ENCODE measurements at regions not wholly inside any gene's neighbourhood (a gene's known extent, or its start where the extent isn't known, plus 50 kb on each side); places are given as distances from the start of the nearest gene placed in this dataset.
"Not testable (repeated sequence)": the region's sequence is repeated elsewhere in the genome, so short reads cannot be mapped to it uniquely, and the experiment has no call there.

DNA sequence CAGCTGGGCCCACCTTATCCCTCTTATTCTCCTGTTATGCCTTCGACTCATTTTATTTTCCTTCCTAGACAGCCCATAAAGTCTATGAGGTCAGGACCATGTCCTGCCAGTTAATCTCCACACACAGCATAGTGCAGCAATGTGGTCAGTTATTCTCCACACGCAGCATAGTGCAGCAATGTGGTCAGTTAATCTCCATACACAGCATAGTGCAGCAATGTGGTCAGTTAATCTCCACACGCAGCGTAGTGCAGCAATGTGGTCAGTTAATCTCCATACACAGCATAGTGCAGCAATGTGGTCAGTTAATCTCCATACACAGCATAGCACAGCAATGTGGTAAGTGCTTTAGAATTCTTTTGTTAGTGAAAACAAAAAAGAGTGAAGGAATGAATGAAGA lies 77.8 kb downstream of the TEX36 start:
- no peak for FAIRE-seq
- DNase-seq (ENCODE audit: low spot score in 2 of 2) = no peak

DNA sequence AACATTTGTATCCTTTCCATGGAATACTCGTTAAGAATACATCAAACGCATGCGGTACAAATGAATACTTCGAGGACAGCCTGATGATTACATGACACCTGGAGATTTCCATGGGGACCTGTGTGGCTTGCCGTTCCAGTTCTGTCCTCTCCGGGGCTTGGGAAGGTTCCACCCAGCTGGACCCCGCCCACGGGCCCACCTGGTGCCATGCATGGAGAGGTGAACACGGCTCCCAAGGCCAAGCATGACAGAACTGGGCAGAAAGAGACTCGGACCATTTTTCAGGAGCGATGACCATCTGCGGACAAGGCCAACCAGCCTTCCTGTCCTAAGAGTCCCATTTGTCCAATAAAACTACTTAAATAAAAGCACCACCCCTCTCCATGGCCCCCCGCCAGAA lies 80.1 kb downstream of the TEX36 start:
- DNase-seq (ENCODE audit: low spot score in 2 of 2) = no peak
- no peak for FAIRE-seq

DNA sequence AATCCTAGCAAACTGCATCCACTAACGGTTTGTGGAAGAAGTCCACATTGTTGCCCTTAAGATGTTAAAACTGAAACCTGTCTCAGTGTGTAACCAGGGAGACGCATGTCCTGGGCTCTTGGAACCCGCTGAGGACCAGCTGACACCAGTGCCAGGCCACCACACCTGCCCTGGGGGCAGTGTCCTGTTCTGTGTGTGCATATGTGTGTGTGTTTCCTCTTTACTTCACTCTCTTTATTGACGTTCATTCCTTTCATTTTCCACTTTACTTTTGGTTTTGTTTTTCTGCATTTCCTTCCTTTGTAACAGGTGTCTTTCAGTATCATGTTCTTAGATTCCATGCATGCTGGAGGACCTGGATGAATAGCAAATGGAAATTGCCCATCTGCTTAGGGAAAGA lies 83.8 kb downstream of the TEX36 start:
- FAIRE-seq (no peak), DNase-seq (ENCODE audit: low spot score in 2 of 2) (no peak)

DNA sequence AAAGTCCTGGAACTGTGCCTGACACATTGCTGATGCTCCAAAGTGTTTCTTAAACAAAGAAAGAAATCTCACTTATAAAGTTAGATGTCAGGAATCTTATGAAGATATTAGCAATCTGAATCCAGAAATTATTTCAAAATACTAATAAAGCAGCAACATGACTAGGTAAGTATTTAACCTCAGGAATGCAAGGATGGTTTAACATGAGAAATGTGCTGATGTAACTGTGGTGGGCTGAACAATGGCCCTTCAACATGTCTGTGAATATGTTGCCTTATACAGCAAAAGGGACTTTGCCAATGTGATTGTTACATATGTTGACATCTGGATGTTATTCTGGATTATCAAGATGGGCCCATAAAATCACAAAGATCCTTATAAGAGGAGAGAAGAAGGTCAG lies 87.1 kb downstream of the TEX36 start:
- DNase-seq (ENCODE audit: low spot score in 2 of 2) = no peak
- FAIRE-seq = no peak

DNA sequence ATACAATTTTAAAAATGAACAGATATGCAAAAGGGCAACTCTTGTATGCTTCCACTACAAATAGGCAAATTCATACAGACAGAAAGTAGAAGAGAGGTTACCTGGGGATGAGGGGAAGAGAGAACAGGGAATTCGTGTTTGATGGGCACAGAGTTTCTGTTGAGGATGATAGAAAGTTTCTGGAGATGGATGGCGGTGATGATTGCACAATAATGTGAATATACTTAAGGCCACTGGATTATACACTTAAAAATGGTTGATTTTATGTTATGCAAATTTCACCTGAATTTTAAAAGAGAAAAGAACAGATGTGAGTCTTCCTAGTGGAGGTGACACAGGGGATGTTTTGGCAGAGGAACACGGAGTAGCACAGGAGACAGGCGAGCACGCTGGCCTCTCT lies 89.3 kb downstream of the TEX36 start:
- DNase-seq (ENCODE audit: low spot score in 2 of 2) = no peak
- FAIRE-seq = no peak

DNA sequence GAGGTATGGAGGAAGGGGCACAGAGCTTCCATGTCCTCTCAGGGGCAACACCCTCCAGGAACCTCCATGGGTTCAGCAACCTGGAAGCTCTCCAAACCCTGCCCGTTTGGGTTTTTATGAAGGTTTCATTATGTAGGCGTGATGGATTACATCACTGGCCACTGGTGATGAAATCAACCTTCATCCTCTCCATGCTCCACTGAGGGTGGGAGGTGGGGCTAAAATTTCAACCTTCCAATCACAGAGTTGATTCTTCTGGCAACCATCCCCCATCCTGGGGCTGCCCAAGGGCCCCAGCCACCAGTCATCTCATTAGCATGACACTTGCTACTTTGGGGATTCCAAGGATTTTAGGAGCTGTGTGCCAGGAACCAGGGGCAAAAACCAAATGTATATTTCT lies 90.1 kb downstream of the TEX36 start:
- FAIRE-seq (no peak), DNase-seq (ENCODE audit: low spot score in 2 of 2) (no peak)

DNA sequence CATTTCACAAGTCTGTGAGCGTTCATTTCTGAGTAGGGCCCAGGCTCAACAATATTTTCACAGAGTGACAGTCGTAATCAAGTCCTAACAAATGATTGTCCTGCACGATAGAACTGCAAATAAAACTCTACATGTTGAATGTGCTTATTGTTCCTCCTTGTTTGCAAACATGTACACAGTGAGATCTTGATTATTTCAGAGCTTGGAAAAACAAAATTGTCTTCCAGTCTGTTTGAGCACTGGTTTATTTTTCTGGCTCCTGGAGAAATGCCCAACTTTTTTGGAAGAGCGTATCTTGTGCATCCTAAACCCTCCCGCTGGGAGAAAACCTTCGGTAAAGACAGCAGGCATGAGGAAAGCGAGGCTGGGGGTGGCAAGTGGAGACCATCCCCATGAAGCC lies 91.1 kb downstream of the TEX36 start:
- no peak for FAIRE-seq
- no peak for DNase-seq (ENCODE audit: low spot score in 2 of 2)

DNA sequence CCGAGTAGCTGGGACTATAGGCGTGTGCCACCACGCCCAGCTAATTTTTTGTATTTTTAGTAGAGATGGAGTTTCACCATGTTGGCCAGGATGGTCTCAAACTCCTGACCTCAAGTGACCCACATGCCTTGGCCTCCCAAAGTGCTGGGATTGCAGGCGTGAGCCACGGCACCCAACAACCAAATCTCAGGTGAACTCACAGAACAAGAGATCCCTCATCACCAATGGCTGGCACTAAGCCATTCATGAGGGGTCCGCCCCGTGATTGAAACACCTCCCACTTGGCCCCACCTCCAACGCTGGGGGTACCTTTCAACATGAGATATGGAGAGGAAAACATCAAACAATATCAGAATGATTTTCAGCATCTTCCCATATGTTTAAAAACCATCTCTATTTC lies 94.2 kb downstream of the TEX36 start:
- DNase-seq (ENCODE audit: low spot score in 2 of 2); FAIRE-seq: not testable (repeated sequence)

DNA sequence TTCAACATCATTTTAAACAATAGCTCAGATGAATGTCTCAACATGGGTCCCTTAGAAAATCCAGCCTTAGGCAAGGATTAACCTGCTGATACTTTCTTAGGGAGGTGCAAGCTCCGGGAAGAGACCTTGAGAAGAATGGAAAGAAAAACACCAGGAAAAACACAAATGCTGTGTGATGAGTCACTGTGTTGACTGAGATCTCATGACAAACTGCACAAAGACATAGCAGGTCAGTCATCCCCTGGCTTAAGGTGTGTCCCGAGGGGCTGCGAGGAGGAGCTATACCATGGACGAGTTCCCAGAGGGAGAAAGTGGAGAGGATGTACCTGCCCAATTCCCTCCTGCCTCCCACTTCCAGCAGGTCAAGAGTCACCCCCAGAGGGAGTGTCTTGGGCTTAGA lies 98.0 kb downstream of the TEX36 start:
- DNase-seq (ENCODE audit: low spot score in 2 of 2) = no peak
- FAIRE-seq = no peak

DNA sequence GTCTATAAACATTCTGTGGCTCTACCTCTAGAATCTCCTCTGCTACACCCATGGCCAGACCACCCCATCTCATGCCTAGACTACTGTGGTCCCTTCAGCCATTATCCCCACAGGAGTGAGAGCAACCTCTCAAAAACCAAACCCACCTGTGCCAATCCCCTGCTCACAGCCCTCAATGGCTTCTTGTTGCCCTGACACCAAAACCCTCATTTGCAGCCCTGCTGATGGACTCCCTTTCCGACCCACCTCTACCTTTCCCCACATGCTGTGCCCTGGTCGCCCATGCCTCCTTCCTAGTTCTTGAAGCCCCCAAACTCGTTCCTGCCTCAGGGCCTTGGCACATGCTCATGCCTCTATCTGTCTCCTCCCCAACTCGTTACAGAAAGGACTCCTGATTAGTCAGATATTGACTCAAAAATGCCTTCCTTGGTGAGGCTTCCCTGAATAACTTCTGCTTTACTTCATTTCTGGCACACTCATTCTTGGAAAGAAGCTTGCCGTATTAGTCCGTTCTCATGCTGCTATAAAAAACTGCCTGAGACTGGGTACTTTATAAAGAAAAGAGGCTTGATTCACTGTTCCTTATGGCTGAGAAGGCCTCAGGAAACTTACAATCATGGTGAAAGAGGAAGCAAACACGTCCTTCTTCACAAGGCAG lies 104.2 kb downstream of the TEX36 start:
- FAIRE-seq (no peak), DNase-seq (ENCODE audit: low spot score in 2 of 2) (no peak)

DNA sequence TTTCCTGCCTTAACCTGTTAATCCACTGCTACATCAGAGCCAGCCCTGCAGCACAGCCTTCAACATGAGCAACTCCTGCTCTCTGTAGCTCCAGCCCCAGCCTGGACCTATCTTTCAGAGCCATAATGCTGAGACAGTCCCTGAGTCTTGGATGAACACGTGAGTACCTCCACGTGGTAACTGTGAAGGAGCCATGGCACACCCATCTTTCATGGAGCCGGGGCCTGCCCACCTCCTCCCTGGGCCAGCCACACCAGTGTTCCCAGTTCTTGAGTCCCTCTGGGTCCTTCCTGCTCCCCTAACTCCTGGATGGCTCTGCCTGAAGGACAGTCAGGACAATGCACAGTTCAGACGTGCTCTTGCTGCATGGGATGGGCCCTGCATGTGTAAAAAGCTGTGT lies 107.1 kb downstream of the TEX36 start:
- FAIRE-seq = no peak
- no peak for DNase-seq (ENCODE audit: low spot score in 2 of 2)

DNA sequence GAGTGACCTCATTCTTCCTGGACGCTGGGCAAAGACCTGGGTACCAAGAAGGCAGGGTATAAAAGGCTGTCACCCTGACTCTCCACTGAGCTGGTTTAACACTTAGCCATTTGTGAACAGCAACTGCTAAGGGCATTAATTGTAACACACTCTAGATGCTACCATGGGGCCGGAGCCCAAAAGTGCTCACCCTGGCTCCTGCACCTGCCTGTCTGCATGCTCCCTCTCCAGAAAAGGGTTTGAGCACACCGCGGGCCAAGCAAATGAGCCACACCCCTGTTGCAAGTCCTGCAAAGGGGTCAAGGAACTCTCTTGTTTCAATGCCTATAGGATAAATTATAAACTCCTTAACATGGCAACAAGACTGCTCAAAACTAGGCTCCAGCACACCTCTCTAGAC lies 114.8 kb downstream of the TEX36 start:
- DNase-seq (ENCODE audit: low spot score in 2 of 2) (no peak), FAIRE-seq (no peak)

DNA sequence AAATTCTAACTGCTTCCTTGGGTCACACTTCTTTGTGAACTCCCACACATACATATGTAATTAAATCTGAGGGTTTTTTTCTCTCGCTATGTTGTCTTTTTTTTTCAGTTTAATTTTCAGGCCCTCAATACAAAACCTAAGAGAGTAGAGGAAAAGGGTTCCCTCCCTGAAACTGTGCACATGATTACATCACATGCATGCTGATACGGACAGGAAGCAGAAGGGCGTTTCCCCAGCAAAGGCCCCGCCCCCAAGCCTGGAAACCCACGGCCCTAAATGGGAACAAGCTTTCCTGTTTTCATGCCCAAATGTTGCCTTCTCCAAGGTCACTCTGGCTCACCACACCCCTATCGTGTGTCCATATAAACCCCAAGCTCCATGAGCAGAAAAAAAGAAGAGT lies 115.4 kb downstream of the TEX36 start:
- no peak for FAIRE-seq
- no peak for DNase-seq (ENCODE audit: low spot score in 2 of 2)

DNA sequence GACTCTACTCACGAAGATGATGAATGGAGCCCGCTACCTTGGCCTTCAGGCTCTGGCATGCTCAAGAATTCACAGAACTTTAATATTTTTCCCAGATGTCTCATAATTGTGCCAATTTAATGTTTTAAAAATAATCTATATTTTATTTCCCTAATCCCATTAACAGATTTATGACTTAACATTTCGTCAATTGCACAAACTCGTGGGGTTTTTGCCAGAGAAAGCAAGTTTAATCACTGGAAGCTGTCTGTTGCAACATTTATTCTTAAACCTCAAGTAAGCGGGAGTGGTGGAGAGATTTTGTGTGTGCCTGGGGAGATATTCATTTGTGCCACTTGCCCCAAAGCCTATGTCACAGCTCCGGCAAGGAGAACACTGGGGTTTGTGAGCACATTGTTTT lies 117.9 kb downstream of the TEX36 start:
- FAIRE-seq (no peak), DNase-seq (ENCODE audit: low spot score in 2 of 2) (no peak)

DNA sequence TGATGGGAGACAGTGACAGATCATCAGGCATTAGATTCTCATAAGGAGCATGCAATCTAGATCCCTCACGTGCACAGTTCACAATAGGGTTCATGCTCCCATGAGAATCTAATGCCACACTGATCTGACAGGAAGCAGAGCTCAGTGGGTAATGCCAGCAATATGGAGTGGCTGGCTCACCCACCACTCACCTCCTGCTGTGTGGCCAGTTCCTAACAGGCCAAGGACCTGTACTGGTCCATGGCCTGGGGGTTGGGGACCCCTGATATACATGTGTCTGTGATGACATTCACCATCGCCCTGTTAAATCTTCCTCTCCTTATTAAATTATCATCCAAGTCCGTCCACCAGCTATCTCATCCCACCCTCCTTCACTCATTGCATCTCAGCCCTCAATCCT lies 118.4 kb downstream of the TEX36 start:
- FAIRE-seq (no peak), DNase-seq (ENCODE audit: low spot score in 2 of 2) (no peak)

DNA sequence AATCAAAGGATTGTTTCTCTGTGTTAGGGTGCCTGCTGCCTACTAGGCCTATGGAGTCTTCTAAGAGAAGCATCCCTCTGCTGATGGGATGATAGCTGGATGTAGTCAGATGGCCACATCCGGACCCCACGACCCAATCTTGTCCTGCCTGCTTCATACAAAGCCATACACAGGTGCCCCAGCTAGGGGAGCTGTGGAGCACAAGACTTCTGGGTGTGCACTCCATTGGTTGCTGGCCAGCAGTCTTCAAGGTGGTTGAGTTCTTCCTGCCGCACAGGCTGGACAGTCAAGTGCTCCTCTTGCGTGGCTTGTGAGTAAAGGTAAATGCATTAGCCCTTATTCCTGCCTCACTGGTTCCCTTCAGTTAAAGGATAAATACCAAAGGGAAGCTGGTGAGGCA lies 120.2 kb downstream of the TEX36 start:
- FAIRE-seq (no peak), DNase-seq (ENCODE audit: low spot score in 2 of 2) (no peak)

DNA sequence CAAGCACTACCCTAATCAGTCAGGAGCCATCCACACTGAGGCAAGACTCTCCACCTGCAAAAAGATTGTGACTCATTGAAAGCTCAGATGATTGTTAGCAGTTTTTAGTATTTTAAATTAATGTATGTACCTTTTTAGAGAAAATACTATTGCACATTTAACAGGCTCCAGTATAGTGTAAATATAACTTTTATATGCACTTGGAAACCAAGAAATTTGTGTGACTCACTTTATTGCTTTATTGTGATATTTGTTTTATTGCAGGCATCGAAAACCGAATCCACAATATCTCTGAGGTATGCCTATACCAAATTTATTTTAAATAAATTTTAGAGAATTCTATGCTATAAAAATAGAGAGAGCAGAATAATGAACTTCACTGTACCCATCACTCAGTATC lies 122.0 kb downstream of the TEX36 start:
- FAIRE-seq (no peak), DNase-seq (ENCODE audit: low spot score in 2 of 2) (no peak)

DNA sequence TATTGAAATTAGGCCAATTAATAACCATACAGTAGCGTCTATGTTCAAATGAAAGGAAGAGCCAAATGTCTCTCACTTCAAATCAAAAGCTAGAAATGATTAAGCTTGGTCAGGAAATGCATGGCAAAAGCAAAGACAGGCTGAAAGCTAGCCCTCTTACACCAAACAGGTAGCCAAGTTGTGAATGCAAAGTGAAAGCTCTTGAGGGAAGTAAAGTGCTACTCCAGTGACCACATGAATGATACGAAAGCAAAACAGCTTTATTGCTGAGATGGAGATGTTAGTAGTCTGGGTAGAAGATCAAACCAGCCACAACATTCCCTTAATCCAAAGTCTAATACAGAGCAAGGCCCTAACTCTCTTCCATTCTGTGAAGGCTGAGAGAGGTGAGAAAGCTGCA lies 123.8 kb downstream of the TEX36 start:
- DNase-seq (ENCODE audit: low spot score in 2 of 2) = no peak
- FAIRE-seq = no peak

DNA sequence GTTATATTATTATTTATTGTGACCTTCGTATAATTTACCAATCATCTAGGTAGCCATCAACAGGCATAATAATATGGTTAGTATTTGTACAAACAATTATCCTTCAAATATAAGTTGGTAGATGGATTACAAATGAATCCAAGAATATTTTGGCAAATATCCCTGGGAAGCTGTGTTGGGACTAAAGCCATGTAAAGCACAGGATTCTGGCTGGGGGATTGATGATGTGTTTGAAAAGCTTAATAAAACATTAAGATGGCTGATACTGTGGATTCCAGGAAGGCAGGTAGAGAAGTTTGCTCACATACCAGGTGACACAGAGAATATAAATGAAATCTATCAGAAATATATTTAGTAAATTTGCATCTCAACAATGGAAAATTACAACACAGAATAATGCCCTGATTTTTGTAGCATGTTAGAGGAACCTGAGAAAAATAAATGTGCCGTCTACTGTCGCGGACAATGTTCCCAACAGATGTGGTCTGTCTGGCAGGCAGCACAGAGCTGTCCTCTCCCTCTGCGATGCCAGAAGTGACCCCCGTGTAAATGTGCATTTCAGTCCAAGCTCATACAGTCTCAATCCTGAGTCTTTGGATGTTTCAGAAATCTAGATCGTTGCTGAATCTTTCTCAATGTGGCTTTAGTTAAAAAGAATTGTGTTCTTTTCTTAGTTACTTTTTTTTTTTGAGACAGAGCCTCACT lies 125.0 kb downstream of the TEX36 start:
- DNase-seq (ENCODE audit: low spot score in 2 of 2) (no peak), FAIRE-seq (no peak)

DNA sequence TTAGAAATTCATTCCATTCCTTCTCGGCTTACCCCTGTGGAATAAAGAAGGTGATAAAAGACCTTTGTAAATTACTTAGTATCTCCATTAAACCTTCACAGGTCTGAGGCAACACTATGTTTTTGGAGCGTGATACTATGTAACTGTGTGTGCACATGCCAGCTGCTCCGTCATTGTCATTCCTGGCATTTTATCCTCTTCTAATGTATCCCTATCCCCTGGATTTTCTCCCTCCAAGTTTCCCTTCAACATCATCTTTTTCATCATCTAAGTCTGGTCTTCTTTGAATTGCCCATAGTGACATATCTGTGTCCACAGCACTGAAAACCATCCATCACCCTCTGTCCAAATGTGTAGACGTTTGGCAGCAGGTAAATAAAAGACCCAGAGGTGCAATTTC lies 125.7 kb downstream of the TEX36 start:
- no peak for FAIRE-seq
- no peak for DNase-seq (ENCODE audit: low spot score in 2 of 2)

DNA sequence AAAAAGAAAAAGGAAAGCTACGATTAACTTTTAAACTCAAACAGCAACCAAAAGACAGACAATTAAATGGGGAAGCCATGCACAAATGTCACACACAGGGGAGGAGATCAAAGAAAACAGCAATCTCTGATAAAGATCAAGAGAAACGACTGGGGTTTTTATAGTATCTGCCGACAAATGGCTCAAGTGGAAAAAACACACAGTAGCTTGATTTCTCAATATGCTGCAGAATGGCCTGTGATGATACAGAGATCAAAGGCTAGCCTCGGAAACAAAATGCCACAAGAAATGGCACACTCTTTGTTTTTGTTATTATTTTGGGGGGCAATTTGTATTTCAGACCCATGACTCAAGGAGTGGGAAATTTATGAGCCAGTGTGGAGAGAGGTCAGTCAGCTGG lies 126.1 kb downstream of the TEX36 start:
- DNase-seq (ENCODE audit: low spot score in 2 of 2) = no peak
- FAIRE-seq = no peak

DNA sequence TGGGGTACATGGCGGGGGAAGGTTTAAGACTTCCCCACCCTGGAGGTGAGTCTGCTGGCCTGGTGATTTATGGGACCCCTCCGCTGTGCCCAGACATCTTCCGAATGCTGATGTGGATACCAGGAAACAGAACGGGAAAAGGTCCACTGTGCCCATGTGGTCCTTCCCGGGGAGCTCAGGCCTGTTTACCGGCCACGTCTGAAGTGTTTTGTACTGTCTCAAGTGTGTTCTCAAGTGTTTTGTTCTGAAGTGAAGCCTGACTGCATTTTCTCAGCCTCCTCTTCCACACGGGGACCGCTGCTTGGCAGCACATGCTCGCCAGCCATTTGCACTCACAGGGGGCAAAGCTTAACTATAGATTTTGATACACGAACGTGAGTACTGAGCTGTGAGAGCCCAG lies 127.2 kb downstream of the TEX36 start:
- no peak for FAIRE-seq
- DNase-seq (ENCODE audit: low spot score in 2 of 2) = no peak

DNA sequence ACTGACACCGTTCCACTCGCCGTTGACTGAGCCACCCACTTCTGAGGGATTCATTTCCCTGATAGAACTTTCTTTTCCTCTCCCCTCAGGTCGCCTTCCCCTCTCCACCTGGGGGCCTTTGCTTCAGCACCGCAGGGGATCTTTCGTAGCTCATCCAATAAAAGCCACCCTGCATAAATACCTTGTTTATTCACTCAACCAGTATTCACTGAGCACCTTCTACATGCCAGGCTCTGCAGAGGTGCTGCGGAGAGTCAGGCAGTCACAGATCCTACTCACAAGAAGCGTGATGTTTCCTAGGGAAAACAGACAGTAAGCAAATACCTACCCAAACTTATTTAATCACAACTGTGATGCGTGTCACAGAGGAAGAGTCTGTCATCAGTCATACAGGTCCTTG lies 127.7 kb downstream of the TEX36 start:
- no peak for FAIRE-seq
- DNase-seq (ENCODE audit: low spot score in 2 of 2) = no peak

Data from frontal cortex (tissue), 3 donors.